Rectal smooth muscle tissue (tissue), 1 donor: ENCODE measurements at regions not wholly inside any gene's neighbourhood (a gene's known extent, or its start where the extent isn't known, plus 50 kb on each side); places are given as distances from the start of the nearest gene placed in this dataset.

Experiments used
- H3K27ac ChIP-seq: one replicate; pipeline ENCODE4 v1.7.0; 2013; ENCODE audit warnings: low read depth, low read length, inconsistent platforms
- H3K27me3 ChIP-seq: one replicate; pipeline ENCODE4 v1.7.0; 2013; ENCODE audit warnings: low read length; ENCODE audit not compliant: control insufficient read depth, insufficient read depth
- H3K36me3 ChIP-seq: one replicate; pipeline ENCODE4 v1.7.0; 2013; ENCODE audit warnings: low read length; ENCODE audit not compliant: control insufficient read depth, insufficient read depth
- H3K4me1 ChIP-seq: one replicate; pipeline ENCODE4 v1.7.0; 2013; ENCODE audit warnings: low read length; ENCODE audit not compliant: control insufficient read depth, insufficient read depth
- H3K4me3 ChIP-seq: one replicate; pipeline ENCODE4 v1.7.0; 2013; ENCODE audit warnings: low read length
- H3K9ac ChIP-seq: one replicate; pipeline ENCODE4 v1.7.0; 2013; ENCODE audit warnings: low read length

GRCh38 chr2:128717758-128718710 is 399.4 kb upstream of the HS6ST1 start:
- Histone ChIP-seq H3K27ac (no peak overlapping the region), H3K36me3 (no peaks in the 10 kb centered on the region), H3K9ac (no peak overlapping the region), H3K4me3 (no peak overlapping the region), H3K4me1 (no peaks in the 10 kb centered on the region), H3K27me3 (no peaks in the 10 kb centered on the region)

- H3K36me3 ChIP-seq = no peaks in the 10 kb centered on the region
- no peak overlapping the region for H3K9ac ChIP-seq
- no peak overlapping the region for H3K4me3 ChIP-seq
- H3K27ac ChIP-seq = no peak overlapping the region
- H3K4me1 ChIP-seq = no peaks in the 10 kb centered on the region
- no peaks in the 10 kb centered on the region for H3K27me3 ChIP-seq
Observed at GRCh38 chr2:128720080-128721022, 401.7 kb upstream of the HS6ST1 start.

GRCh38 chr2:128721096-128721495 is 402.4 kb upstream of the HS6ST1 start:
- no peaks in the 10 kb centered on the region for H3K36me3 ChIP-seq
- H3K27ac ChIP-seq = no peak overlapping the region
- H3K4me3 ChIP-seq = no peak overlapping the region
- no peaks in the 10 kb centered on the region for H3K4me1 ChIP-seq
- no peaks in the 10 kb centered on the region for H3K27me3 ChIP-seq
- no peak overlapping the region for H3K9ac ChIP-seq

GRCh38 chr2:128722489-128722888 is 403.8 kb upstream of the HS6ST1 start:
- Histone ChIP-seq H3K4me3 (no peak overlapping the region), H3K27ac (no peak overlapping the region), H3K36me3 (no peaks in the 10 kb centered on the region), H3K9ac (no peak overlapping the region), H3K27me3 (no peaks in the 10 kb centered on the region), H3K4me1 (no peaks in the 10 kb centered on the region)

- no peak overlapping the region for H3K4me3 ChIP-seq
- no peaks in the 10 kb centered on the region for H3K27me3 ChIP-seq
- H3K4me1 ChIP-seq = no peaks in the 10 kb centered on the region
- no peak overlapping the region for H3K27ac ChIP-seq
- no peak overlapping the region for H3K9ac ChIP-seq
- no peaks in the 10 kb centered on the region for H3K36me3 ChIP-seq
Observed at GRCh38 chr2:128724547-128724946, 405.9 kb upstream of the HS6ST1 start.

- Histone ChIP-seq H3K27me3 (no peaks in the 10 kb centered on the region), H3K4me1 (no peaks in the 10 kb centered on the region), H3K27ac (no peak overlapping the region)
Observed at GRCh38 chr2:128724972-128725371, 406.3 kb upstream of the HS6ST1 start.

GRCh38 chr2:128726236-128726635 is 407.6 kb upstream of the HS6ST1 start:
- Histone ChIP-seq H3K9ac (no peak overlapping the region), H3K4me3 (no peak overlapping the region), H3K4me1 (no peaks in the 10 kb centered on the region), H3K36me3 (no peaks in the 10 kb centered on the region), H3K27me3 (no peaks in the 10 kb centered on the region), H3K27ac (no peak overlapping the region)

More at GRCh38 chr2:128724972-128725371, 406.3 kb upstream of the HS6ST1 start:
- Histone ChIP-seq H3K9ac (no peak overlapping the region), H3K36me3 (no peaks in the 10 kb centered on the region), H3K4me3 (no peak overlapping the region)

- Histone ChIP-seq H3K27ac (no peak overlapping the region), H3K4me1 (no peaks in the 10 kb centered on the region), H3K9ac (no peak overlapping the region), H3K36me3 (no peaks in the 10 kb centered on the region), H3K27me3 (no peaks in the 10 kb centered on the region), H3K4me3 (no peak overlapping the region)
Observed at GRCh38 chr2:128726911-128727310, 408.2 kb upstream of the HS6ST1 start.

GRCh38 chr2:128727404-128727803 is 408.7 kb upstream of the HS6ST1 start:
- no peak overlapping the region for H3K4me3 ChIP-seq
- no peaks in the 10 kb centered on the region for H3K4me1 ChIP-seq
- H3K27ac ChIP-seq = no peak overlapping the region
- H3K27me3 ChIP-seq = no peaks in the 10 kb centered on the region
- no peak overlapping the region for H3K9ac ChIP-seq
- H3K36me3 ChIP-seq = no peaks in the 10 kb centered on the region

- no peaks in the 10 kb centered on the region for H3K27me3 ChIP-seq
- H3K9ac ChIP-seq = no peak overlapping the region
- H3K27ac ChIP-seq = no peak overlapping the region
- H3K36me3 ChIP-seq = no peaks in the 10 kb centered on the region
- H3K4me1 ChIP-seq = no peaks in the 10 kb centered on the region
- no peak overlapping the region for H3K4me3 ChIP-seq
Observed at GRCh38 chr2:128727914-128728313, 409.2 kb upstream of the HS6ST1 start.

GRCh38 chr2:128729051-128729450 is 410.4 kb upstream of the HS6ST1 start:
- no peaks in the 10 kb centered on the region for H3K4me1 ChIP-seq
- no peaks in the 10 kb centered on the region for H3K36me3 ChIP-seq
- no peak overlapping the region for H3K9ac ChIP-seq
- H3K27ac ChIP-seq = no peak overlapping the region
- H3K27me3 ChIP-seq = no peaks in the 10 kb centered on the region
- H3K4me3 ChIP-seq = no peak overlapping the region

- no peak overlapping the region for H3K27ac ChIP-seq
- H3K4me3 ChIP-seq = no peak overlapping the region
- no peaks in the 10 kb centered on the region for H3K27me3 ChIP-seq
- no peaks in the 10 kb centered on the region for H3K36me3 ChIP-seq
- H3K9ac ChIP-seq = no peak overlapping the region
- peaks cover 6% of the 10 kb centered on the region for H3K4me1 ChIP-seq
Observed at GRCh38 chr2:128731994-128732650, 413.5 kb upstream of the HS6ST1 start.
